K562 (cell line): ENCODE measurements at regions not wholly inside any gene's neighbourhood (a gene's known extent, or its start where the extent isn't known, plus 50 kb on each side); places are given as distances from the start of the nearest gene placed in this dataset.

Experiments
- ATAC-seq: fragments of 200-7000 bp; cut with Tn5 transposase; 3 replicates; pipeline ENCODE4 v1.9.1; 2020; ENCODE audit warnings: moderate library complexity
- BruUV-seq: library from RNA; stranded (reverse); fragments of 400-500 nt; replicated peaks from 2 replicates; lab custom pipeline; 2021; lab: Mats Ljungman, UMichigan
- CTCF ChIA-PET: fragments of 300-600 bp; formaldehyde crosslinking; extraction: SDS; loops from one replicate; lab custom pipeline; 2021; ENCODE audit warnings: low intra/inter-chr PET ratio; lab: Yijun Ruan, JAX
- POLR2A ChIA-PET: fragments of 300-600, 350-650 bp; sonication (Branson Sonifier 250); formaldehyde crosslinking; extraction: SDS; loops from one replicate; lab custom pipeline; 2021; ENCODE audit warnings: antibody characterized with exemption, inconsistent platforms; lab: Yijun Ruan, JAX
- DNase-seq, 4 experiments: peaks; one replicate each; pipeline versions ENCODE4 v3.0.0 to v3.0.0-alpha.2; 2011 to 2018; ENCODE audit warnings: low spot score in 3 of 4, mixed read lengths in 3 of 4; ENCODE audit errors: extremely low read depth in 1 of 4
- FAIRE-seq: peaks from 2 replicates; lab custom pipeline; 2011; peaks lifted over from hg19 to GRCh38; lab: Jason Lieb, UNC
- H2AFZ ChIP-seq: 2 replicates; pipeline ENCODE4 v1.6.0; 2011; ENCODE audit warnings: low read depth, low read length, control low read depth, inconsistent platforms
- H3K27ac ChIP-seq: fragments of 200-600 bp; 3 replicates; pipeline ENCODE4 v1.8.0; 2011; ENCODE audit warnings: low read depth, mild to moderate bottlenecking, control low read depth, inconsistent platforms, low read length, moderate library complexity, mixed read lengths; ENCODE audit errors: extremely low read depth
- H3K27me3 ChIP-seq, 2 experiments: fragments of 300-600 bp in 1 of 2; 2 replicates in 1 of 2; 3 replicates in 1 of 2; pipeline versions ENCODE4 v1.6.0 to v1.8.0; 2011; ENCODE audit warnings: inconsistent platforms in 2 of 2, low read length in 2 of 2, mild to moderate bottlenecking in 1 of 2, mixed read lengths in 1 of 2, moderate library complexity in 1 of 2; ENCODE audit not compliant: control insufficient read depth in 2 of 2, insufficient read depth in 2 of 2
- H3K36me3 ChIP-seq: fragments of 300-600 bp; 3 replicates; pipeline ENCODE4 v1.8.0; 2011; ENCODE audit warnings: mild to moderate bottlenecking, low read length, inconsistent platforms; ENCODE audit not compliant: control insufficient read depth, insufficient read depth
- H3K4me1 ChIP-seq, 2 experiments: fragments of 200-600 bp in 1 of 2; replicated peaks in 1 of 2; 2 replicates in 1 of 2; 3 replicates in 1 of 2; pipeline versions ENCODE4 v1.5.1 to v1.8.0; 2011; ENCODE audit warnings: inconsistent platforms in 2 of 2, low read length in 2 of 2, mild to moderate bottlenecking in 1 of 2, mixed read lengths in 1 of 2, moderate library complexity in 1 of 2; ENCODE audit not compliant: control insufficient read depth in 2 of 2, insufficient read depth in 2 of 2
- H3K4me2 ChIP-seq: 2 replicates; pipeline ENCODE4 v1.6.1; 2011; ENCODE audit warnings: low read length, control low read depth, inconsistent platforms, mixed read lengths; ENCODE audit not compliant: insufficient read depth
- H3K4me3 ChIP-seq: fragments of 200-600 bp; sonication (generic), shearing (Covaris generic); 2 replicates; pipeline ENCODE4 v1.5.1; 2016; ENCODE audit warnings: control low read depth, inconsistent platforms
- H3K79me2 ChIP-seq: fragments of 200-600 bp; 3 replicates; pipeline ENCODE4 v1.8.0; 2011; ENCODE audit warnings: low read length, inconsistent platforms; ENCODE audit not compliant: control insufficient read depth, insufficient read depth
- H3K9ac ChIP-seq, 2 experiments: 2 replicates each; pipeline versions ENCODE4 v1.6.0 to v1.6.1; 2011; ENCODE audit warnings: low read depth in 2 of 2, low read length in 2 of 2, control low read depth in 1 of 2, inconsistent platforms in 1 of 2, mild to moderate bottlenecking in 1 of 2, mixed read lengths in 1 of 2; ENCODE audit not compliant: insufficient read depth in 1 of 2
- H3K9me1 ChIP-seq: one replicate; pipeline ENCODE4 v1.6.0; 2011; ENCODE audit warnings: inconsistent platforms, mild to moderate bottlenecking, low read length, moderate library complexity; ENCODE audit not compliant: control insufficient read depth, insufficient read depth
- H3K9me3 ChIP-seq: replicated peaks from 2 replicates; pipeline ENCODE4 v1.5.1; 2011; ENCODE audit warnings: low read depth, low read length, inconsistent platforms; ENCODE audit not compliant: control insufficient read depth, insufficient read depth
- H4K20me1 ChIP-seq: replicated peaks from 2 replicates; pipeline ENCODE4 v1.6.1; 2011; ENCODE audit warnings: low read length, inconsistent platforms, mixed read lengths; ENCODE audit not compliant: control insufficient read depth, insufficient read depth
- BACH1 ChIP-seq: fragments of 200-800 bp; sonication (Bioruptor generic); IDR thresholded peaks from 2 replicates; pipeline ENCODE4 v1.6.1; 2016; ENCODE audit warnings: missing genetic modification characterization, missing compliant biosample characterization
- CREB1 ChIP-seq, 2 experiments: sonication (generic) in 1 of 2; formaldehyde crosslinking in 1 of 2; IDR thresholded peaks; 2 replicates each; pipeline versions ENCODE4 v1.6.1 to v1.8.0; 2012 to 2022; ENCODE audit warnings: inconsistent platforms in 1 of 2, mild to moderate bottlenecking in 1 of 2, missing genetic modification reagents in 1 of 2, moderate library complexity in 1 of 2
- E2F5 ChIP-seq: sonication (generic); formaldehyde crosslinking; IDR thresholded peaks from 2 replicates; pipeline ENCODE4 v1.8.0; 2022; ENCODE audit warnings: mild to moderate bottlenecking, missing genetic modification reagents
- ETV5 ChIP-seq: sonication (generic); formaldehyde crosslinking; IDR thresholded peaks from 2 replicates; pipeline ENCODE4 v1.4.0; 2020; ENCODE audit warnings: low read depth, mild to moderate bottlenecking, missing genetic modification reagents
- ETV6 ChIP-seq, 3 experiments: fragments of 150-350 bp in 1 of 3; sonication (generic) in 1 of 3; formaldehyde crosslinking in 1 of 3; IDR thresholded peaks; 2 replicates each; pipeline versions ENCODE4 v1.6.1 to v1.8.0; 2014 to 2022; ENCODE audit warnings: borderline replicate concordance in 2 of 3, low read depth in 2 of 3, antibody characterized with exemption in 1 of 3, low read length in 1 of 3, mild to moderate bottlenecking in 1 of 3, missing genetic modification reagents in 1 of 3
- HDAC3 ChIP-seq: fragments of 450-650 bp; IDR thresholded peaks from 2 replicates; pipeline ENCODE4 v1.6.1; 2018; ENCODE audit warnings: borderline replicate concordance, mild to moderate bottlenecking, moderate library complexity; ENCODE audit not compliant: partially characterized antibody
- HDAC8 ChIP-seq: fragments of 450-650 bp; IDR thresholded peaks from 2 replicates; pipeline ENCODE4 v1.6.1; 2016; ENCODE audit warnings: mild to moderate bottlenecking, missing genetic modification characterization, moderate library complexity, missing compliant biosample characterization
- NR1H2 ChIP-seq: sonication (generic); formaldehyde crosslinking; IDR thresholded peaks from 2 replicates; pipeline ENCODE4 v1.4.0; 2020; ENCODE audit warnings: mild to moderate bottlenecking, missing genetic modification reagents
- NR2C2 ChIP-seq, 2 experiments: fragments of 200-800 bp in 1 of 2; sonication (Bioruptor generic) in 1 of 2; sonication (generic) in 1 of 2; formaldehyde crosslinking in 1 of 2; IDR thresholded peaks; 2 replicates each; pipeline versions ENCODE4 v1.6.1 to v1.8.0; 2016 to 2022; ENCODE audit warnings: mild to moderate bottlenecking in 1 of 2, missing compliant biosample characterization in 1 of 2, missing genetic modification characterization in 1 of 2, missing genetic modification reagents in 1 of 2
- SMAD3 ChIP-seq: fragments of 450-650 bp; formaldehyde crosslinking; conservative IDR thresholded peaks from 2 replicates; pipeline ENCODE4 v1.4.0; 2020; ENCODE audit warnings: mild to moderate bottlenecking
- TAF7 ChIP-seq: fragments of 450-650 bp; IDR thresholded peaks from 2 replicates; pipeline ENCODE4 v1.6.1; 2016; ENCODE audit warnings: missing genetic modification characterization, missing compliant biosample characterization
- ZFP1 ChIP-seq: fragments of 450-650 bp; formaldehyde crosslinking; IDR thresholded peaks from 2 replicates; pipeline ENCODE4 v1.4.0; 2020; ENCODE audit warnings: mild to moderate bottlenecking, mixed read lengths
- ZNF586 ChIP-seq: fragments of 450-650 bp; formaldehyde crosslinking; conservative IDR thresholded peaks from 2 replicates; pipeline ENCODE4 v1.4.0; 2020; ENCODE audit warnings: mild to moderate bottlenecking, moderate library complexity
- WGBS: fragments of 100-300 bp; shearing (Covaris generic); methylation state at CpG from one replicate; pipeline ENCODE4 v1.1.6; 2016; ENCODE audit warnings: low coverage, mixed read lengths; ENCODE audit not compliant: insufficient coverage; ENCODE audit errors: missing lambda C conversion rate; 5-methylcytosine and 5-hydroxymethylcytosine counted together
- in situ Hi-C: fragments of 300-500 bp; cut with MboI; formaldehyde crosslinking; loops from 4 replicates; pipeline ENCODE4 v1.15.0; 2018; ENCODE audit warnings: inconsistent platforms, mixed read lengths
- intact Hi-C: fragments of 100-400 bp; cut with micrococcal nuclease; formaldehyde crosslinking; loops from 2 replicates; pipeline ENCODE4 v1.14.2; 2022
- TF ChIP-seq, protein P1 (sequence below): sonication (generic); formaldehyde crosslinking; IDR thresholded peaks from 2 replicates; pipeline ENCODE4 v1.8.0; 2022; ENCODE audit warnings: mild to moderate bottlenecking, missing genetic modification reagents

- POLR2A ChIA-PET = no interaction called here
- Histone ChIP-seq H2AFZ (no peak overlapping the region), H3K9me1 (no peaks in the 10 kb centered on the region), H3K9ac (no peak overlapping the region), H3K36me3 (no peaks in the 10 kb centered on the region), H3K4me3 (no peak overlapping the region), H3K9me3 (no peaks in the 10 kb centered on the region), H4K20me1 (no peaks in the 10 kb centered on the region), H3K79me2 (no peaks in the 10 kb centered on the region), H3K27ac (no peak overlapping the region), H3K27me3 (peaks cover 8 to 27% of the 10 kb centered on the region in 2 experiments; a peak in 4 of 5 replicates), H3K4me2 (no peak overlapping the region), H3K4me1 (no peaks in the 10 kb centered on the region; a peak in 1 of 5 replicates)
- intact Hi-C loops (no loop called here), in situ Hi-C loops (no loop called here)
- FAIRE-seq = no peak
- 0% methylated on average over 8 of the region's 8 CpGs for WGBS
- no peak for ATAC-seq
- DNase-seq = no peak
- TF ChIP-seq ZNF586 (CRISPR knock-in tag) (no peak), ZFP1 (CRISPR knock-in tag) (no peak), NR2C2 (CRISPR knock-in tag; IDR thresholded peaks at IDR 0.05) (no peak), NR2C2 (tag; IDR thresholded peaks at IDR 0.05) (no peak), CREB1 (IDR thresholded peaks at IDR 0.05) (no peak), CREB1 (CRISPR knock-in tag; IDR thresholded peaks at IDR 0.05) (no peak), HDAC8 (tag) (no peak), TAF7 (no peak), HDAC3 (no peak), ETV5 (no peak), BACH1 (tag) (no peak), E2F5 (CRISPR knock-in tag) (no peak), SMAD3 (CRISPR knock-in tag) (no peak), ETV6 (IDR thresholded peaks at IDR 0.05; ENCODE audit: borderline replicate concordance in 1 of 2, low read depth in 2 of 2, low read length in 1 of 2) (no peak), ETV6 (CRISPR knock-in tag; IDR thresholded peaks at IDR 0.05; ENCODE audit: borderline replicate concordance) (no peak), NR1H2 (no peak)
- TF ChIP-seq, protein P1, sequence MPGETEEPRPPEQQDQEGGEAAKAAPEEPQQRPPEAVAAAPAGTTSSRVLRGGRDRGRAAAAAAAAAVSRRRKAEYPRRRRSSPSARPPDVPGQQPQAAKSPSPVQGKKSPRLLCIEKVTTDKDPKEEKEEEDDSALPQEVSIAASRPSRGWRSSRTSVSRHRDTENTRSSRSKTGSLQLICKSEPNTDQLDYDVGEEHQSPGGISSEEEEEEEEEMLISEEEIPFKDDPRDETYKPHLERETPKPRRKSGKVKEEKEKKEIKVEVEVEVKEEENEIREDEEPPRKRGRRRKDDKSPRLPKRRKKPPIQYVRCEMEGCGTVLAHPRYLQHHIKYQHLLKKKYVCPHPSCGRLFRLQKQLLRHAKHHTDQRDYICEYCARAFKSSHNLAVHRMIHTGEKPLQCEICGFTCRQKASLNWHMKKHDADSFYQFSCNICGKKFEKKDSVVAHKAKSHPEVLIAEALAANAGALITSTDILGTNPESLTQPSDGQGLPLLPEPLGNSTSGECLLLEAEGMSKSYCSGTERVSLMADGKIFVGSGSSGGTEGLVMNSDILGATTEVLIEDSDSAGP = no peak
- BruUV-seq = no TSS peak
- CTCF ChIA-PET = no interaction called here
Measured at GRCh38 chr12:13559318-13559978, 362.9 kb downstream of the EMP1 start.
